ENCODE measurements at regions not wholly inside any gene's neighbourhood (a gene's known extent, or its start where the extent isn't known, plus 50 kb on each side); places are given as distances from the start of the nearest gene placed in this dataset.
"Not testable (repeated sequence)": the region's sequence is repeated elsewhere in the genome, so short reads cannot be mapped to it uniquely, and the experiment has no call there.

GRCh38 chrX:3833761-3834542 is 120.5 kb upstream of the PRKX start:
- not testable (repeated sequence) for DNase-seq

DNA sequence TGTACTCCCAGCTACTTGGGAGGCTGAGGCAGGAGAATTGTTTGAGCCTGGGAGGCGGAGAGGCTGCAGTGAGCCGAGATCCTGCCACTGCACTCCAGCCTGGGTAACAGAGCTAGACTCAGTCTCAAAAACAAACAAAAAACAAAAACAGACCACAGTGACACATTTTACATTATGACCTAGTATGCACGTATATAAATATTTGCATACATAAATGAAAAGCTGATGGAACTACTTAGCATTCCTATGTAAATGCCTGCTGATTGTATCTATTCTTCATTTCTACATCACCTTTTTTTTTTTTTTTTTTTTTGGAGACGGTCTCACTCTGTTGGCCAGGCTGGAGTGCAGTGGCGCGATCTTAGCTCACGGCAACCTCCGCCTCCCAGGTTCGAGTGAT is 116.6 kb upstream of the PRKX start:
- DNase-seq: not testable (repeated sequence)

GRCh38 chrX:3829041-3829531 is 115.6 kb upstream of the PRKX start:
- DNase-seq: not testable (repeated sequence)

- not testable (repeated sequence) for DNase-seq
Observed at GRCh38 chrX:3828378-3829040, 115.1 kb upstream of the PRKX start.

- DNase-seq: not testable (repeated sequence)
Observed at GRCh38 chrX:3824008-3824407, 110.6 kb upstream of the PRKX start.

DNA sequence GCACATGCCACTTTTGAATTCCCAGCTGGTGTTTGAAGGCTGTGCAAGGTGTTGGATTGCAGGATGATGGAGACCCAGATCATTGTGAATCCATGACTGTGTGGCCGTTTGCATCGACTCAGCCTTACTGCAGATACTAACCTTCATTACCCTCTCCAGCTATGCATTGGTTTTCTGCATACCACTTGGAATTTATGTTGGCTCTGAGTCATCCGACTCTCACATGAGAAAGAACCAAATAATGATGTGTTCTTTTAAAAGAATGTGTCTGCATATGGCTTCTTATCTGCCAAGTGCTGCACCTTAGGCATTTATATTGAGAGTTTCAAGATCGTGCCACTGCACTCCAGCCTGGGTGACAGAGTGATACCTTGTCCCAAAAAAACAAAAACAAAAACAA is 106.7 kb upstream of the PRKX start:
- DNase-seq: no peak

DNA sequence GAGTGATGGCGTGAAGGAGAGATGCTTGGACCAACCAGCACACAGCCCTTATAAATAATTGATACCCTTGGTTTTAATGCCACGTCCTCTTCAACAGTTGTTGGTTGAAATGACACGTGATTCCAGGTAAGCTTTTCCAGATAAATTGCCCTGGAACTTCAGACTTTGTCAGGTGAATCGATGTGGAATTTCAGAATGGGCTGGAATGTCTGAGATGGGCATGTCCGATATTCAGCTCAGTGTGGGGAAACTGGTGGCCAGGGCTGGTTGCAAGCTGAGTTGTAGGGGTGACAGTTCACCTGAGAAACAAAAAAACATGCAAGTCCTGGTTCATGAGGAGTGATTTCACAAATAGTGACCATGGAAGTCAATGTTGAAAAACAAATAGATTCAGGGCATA is 104.0 kb upstream of the PRKX start:
- DNase-seq: not testable (repeated sequence)

GRCh38 chrX:3815896-3816664 is 102.6 kb upstream of the PRKX start:
- DNase-seq: no peak

DNA sequence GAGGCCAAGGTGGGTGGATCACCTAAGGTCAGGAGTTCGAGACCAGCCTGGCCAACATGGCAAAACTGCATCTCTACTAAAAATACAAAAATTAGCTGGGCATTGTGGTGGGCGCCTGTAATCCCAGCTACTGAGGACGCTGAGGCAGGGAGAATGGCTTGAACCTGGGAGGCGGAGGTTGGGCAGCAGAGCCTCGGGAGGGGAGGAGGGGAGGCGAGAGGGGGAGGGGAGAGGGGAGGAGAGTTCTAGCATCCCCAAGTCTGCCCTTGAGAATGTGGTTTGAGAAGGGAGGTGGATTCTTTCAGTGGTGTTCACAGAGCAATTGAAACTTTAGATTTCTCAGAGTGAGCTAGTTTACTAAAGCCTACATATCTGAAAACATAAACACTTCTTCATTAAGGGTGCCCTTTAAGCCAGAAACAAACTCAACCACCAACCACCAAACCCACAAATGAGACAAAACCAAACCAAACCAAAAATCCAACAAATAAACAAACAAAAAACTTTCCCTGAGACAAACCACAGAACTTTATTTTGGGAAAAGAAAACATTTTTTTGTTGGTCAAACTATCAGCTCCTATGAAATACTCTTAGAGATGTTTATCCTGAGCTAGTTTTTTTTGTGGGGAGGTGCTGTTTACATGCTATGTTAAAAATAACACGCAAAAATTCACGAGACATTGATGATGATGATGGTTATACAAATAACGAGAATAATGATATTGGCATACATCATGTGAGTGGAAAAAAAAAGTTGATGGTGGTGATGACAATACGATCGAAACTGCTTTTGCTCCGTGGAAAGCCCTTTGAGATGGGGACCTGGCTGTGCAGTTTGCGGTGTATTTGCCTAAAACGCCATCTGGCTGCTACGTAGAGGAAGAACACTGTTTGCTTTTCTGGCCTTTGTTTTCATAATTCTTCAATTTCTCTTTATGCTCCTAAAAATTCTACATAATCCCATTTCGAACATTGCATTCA is 98.2 kb upstream of the PRKX start:
- peak; percentile 5 for DNase-seq

DNA sequence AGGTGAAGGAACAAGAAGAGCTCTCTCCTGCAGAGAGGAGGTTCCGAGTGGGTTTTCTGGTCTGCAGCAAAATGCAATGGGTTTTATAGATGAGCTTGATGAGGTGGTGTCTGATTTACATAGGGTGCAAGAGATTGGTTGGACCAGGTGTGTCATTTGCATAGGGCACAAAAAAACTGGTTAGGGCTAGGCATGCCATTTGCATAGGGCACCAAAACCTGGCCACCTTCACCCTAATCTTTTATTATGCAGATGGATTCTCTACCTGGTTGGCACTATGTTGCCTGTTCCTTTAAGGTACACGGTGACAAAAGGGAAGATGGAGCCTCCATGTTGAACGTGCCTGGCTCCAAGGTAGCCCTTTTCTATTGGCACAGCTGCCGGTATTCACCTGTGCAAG is 94.5 kb upstream of the PRKX start:
- DNase-seq: no peak

- no peak for DNase-seq
Observed at GRCh38 chrX:3806630-3807029, 93.2 kb upstream of the PRKX start.

GRCh38 chrX:3803713-3804112 is 90.3 kb upstream of the PRKX start:
- DNase-seq: no peak

DNA sequence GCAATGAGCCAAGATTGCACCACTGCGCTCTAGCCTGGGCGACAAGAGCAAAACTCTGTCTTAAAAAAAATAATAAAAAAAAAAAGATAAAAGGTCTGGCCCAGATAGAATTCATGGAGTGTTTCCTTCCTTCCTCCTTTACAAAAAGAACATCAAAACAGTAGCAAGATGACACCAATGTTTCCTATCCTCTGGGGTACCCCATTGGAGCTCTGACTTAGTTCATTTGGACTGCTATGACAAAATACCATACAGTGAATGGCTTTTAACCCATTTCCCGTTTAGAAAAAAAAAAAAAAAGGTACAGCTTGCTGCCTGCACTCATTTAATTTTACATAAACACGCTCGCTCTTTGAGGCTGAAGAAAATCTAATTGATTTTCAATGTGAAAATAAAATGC is 89.9 kb upstream of the PRKX start:
- no peak for DNase-seq

- not testable (repeated sequence) for DNase-seq
Observed at GRCh38 chrX:3795411-3795810, 82.0 kb upstream of the PRKX start.

DNA sequence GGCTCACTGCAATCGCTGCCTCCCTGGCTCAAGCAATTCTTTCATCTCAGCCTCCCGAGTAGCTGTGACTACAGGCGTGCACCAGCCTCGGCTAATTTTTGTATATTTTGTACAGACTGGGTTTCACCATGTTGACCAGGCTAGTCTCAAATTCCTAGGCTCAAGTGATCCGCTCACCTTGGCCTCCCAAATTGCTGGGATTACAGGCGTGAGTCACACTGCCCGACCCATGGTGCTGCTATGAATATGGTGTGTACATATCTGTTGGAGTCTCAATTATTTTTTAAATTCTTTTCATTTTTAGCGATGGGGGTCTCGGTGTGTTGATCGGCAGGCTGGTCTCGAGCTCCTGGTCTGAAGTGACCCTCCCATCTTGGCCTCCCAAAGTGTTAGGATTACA is 78.0 kb upstream of the PRKX start:
- DNase-seq: no peak

- DNase-seq: no peak
Observed at GRCh38 chrX:3788494-3789233, 75.2 kb upstream of the PRKX start.

DNA sequence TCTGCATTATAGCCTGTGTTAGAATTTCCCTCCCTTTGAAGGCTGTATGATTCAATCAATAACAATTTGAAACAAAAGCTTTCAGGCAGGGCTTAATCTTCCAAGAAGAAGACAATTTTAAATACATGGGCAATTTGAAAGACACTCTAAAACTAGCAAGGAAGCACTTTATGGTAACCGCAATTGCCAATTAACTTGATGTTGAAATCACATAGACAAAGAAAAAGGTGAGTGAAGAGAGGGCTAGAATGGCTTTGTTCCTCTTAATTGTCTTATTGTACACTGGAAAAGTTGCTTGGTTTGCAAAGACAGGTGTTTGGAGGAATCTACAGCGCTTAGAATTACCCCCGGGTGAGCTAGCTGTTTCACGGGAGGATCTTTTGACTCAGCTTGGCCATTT is 74.4 kb upstream of the PRKX start:
- DNase-seq: no peak

DNA sequence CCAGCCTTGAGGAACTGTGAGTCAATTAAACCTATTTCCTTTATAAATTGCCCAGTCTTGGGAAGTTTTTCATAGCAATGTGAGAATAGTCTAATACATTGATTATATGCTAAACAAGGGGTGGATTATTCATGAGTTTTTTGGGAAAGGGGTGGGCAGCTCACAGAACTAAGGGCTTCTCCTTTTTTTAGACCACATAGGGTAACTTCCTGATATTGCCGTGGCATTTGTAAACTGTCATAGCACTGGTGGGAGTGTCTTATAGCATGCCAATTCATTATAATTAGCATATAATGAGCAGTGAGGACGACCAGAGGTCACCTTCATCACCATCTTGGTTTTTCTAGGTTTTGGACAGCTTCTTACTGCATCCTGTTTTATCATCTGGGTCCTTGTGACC is 72.4 kb upstream of the PRKX start:
- DNase-seq: not testable (repeated sequence)

DNA sequence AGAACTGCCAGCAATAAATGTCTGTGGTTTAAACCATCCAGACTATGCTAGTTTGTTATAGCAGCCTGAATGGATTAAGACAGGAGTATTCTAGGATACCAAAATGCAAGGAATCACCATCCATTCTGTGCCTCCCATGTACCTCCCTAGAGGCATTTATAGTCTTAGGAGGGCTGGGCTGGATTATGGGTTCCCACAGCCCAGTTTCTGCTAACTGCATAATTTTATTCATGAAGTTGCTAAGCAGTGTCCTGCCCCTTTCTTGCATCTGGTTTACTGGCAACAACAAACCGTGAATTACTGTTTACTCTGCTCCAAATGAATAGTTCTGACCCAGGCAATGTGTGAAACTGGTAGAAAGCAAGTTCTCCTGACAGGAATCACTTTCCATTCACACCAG is 67.1 kb upstream of the PRKX start:
- no peak for DNase-seq

- DNase-seq: no peak
Observed at GRCh38 chrX:3779546-3779945, 66.1 kb upstream of the PRKX start.

GRCh38 chrX:3777416-3777815 is 64.0 kb upstream of the PRKX start:
- no peak for DNase-seq
